ENCODE measurements at regions not wholly inside any gene's neighbourhood (a gene's known extent, or its start where the extent isn't known, plus 50 kb on each side); places are given as distances from the start of the nearest gene placed in this dataset.

DNA sequence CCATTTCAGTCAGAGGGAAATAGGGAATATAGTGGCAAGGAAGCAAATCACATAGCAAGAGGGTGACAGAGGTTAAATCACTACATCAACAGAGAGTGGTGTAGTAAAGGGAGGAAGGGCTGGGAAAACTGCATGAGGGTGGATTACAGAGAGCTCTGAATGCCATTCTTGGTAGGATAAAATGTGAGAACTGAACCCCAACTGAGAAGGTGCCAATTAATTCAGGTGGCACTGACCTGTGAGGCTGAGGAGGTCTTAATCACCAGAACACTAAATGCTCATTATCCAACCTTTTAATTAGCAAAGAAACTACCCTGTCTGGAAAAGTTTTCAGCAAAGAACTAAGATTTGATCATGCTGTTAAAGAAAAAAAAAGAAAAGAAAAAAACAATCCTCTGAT, 202.7 kb downstream of the LRRN1 start:
- TF ChIP-seq POLR2A (IDR thresholded peaks at IDR 0.05): no peak
- TF ChIP-seq, protein P1, sequence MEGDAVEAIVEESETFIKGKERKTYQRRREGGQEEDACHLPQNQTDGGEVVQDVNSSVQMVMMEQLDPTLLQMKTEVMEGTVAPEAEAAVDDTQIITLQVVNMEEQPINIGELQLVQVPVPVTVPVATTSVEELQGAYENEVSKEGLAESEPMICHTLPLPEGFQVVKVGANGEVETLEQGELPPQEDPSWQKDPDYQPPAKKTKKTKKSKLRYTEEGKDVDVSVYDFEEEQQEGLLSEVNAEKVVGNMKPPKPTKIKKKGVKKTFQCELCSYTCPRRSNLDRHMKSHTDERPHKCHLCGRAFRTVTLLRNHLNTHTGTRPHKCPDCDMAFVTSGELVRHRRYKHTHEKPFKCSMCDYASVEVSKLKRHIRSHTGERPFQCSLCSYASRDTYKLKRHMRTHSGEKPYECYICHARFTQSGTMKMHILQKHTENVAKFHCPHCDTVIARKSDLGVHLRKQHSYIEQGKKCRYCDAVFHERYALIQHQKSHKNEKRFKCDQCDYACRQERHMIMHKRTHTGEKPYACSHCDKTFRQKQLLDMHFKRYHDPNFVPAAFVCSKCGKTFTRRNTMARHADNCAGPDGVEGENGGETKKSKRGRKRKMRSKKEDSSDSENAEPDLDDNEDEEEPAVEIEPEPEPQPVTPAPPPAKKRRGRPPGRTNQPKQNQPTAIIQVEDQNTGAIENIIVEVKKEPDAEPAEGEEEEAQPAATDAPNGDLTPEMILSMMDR (IDR thresholded peaks at IDR 0.05): no peak

All from right lobe of liver (tissue), 4 donors.